ENCODE measurements at regions not wholly inside any gene's neighbourhood (a gene's known extent, or its start where the extent isn't known, plus 50 kb on each side); places are given as distances from the start of the nearest gene placed in this dataset.

GRCh38 chr17:71500761-71501555, 619.9 kb upstream of the SOX9 start:
- Histone ChIP-seq H3K36me3 (no peaks in the 10 kb centered on the region), H3K27ac (no peak overlapping the region), H3K4me1 (replicated peaks) (no peaks in the 10 kb centered on the region), H3K27me3 (replicated peaks; ENCODE audit: insufficient read depth) (no peaks in the 10 kb centered on the region), H3K9me3 (no peaks in the 10 kb centered on the region), H3K4me3 (no peak overlapping the region)
- TF ChIP-seq POLR2A (IDR thresholded peaks at IDR 0.05) (no peak), CTCF (IDR thresholded peaks at IDR 0.05) (no peak), POLR2AphosphoS5 (IDR thresholded peaks at IDR 0.05) (no peak)
- no peak for DNase-seq (ENCODE audit: low spot score)
- WGBS = 7% methylated on average over 3 of the region's 3 CpGs
- intact Hi-C loops (cut with DNase I) = no loop called here

GRCh38 chr17:71501711-71502110, 619.1 kb upstream of the SOX9 start:
- no peaks in the 10 kb centered on the region for H3K36me3 ChIP-seq
- intact Hi-C loops (cut with DNase I) = no loop called here
- 88% methylated on average over 1 of the region's 1 CpG for WGBS

GRCh38 chr17:71502443-71502842, 618.4 kb upstream of the SOX9 start:
- Histone ChIP-seq H3K27me3 (replicated peaks; ENCODE audit: insufficient read depth) (no peaks in the 10 kb centered on the region), H3K4me3 (no peak overlapping the region), H3K36me3 (no peaks in the 10 kb centered on the region), H3K9me3 (no peaks in the 10 kb centered on the region), H3K27ac (no peak overlapping the region), H3K4me1 (replicated peaks) (no peaks in the 10 kb centered on the region)
- TF ChIP-seq POLR2AphosphoS5 (IDR thresholded peaks at IDR 0.05) (no peak), CTCF (IDR thresholded peaks at IDR 0.05) (no peak), POLR2A (IDR thresholded peaks at IDR 0.05) (no peak)
- no peak for DNase-seq (ENCODE audit: low spot score)
- intact Hi-C loops (cut with DNase I) = no loop called here
- 31% methylated on average over 1 of the region's 1 CpG for WGBS

More at GRCh38 chr17:71501711-71502110, 619.1 kb upstream of the SOX9 start:
- no peak for TF ChIP-seq POLR2AphosphoS5 (IDR thresholded peaks at IDR 0.05)
- no peak for TF ChIP-seq POLR2A (IDR thresholded peaks at IDR 0.05)
- no peak for TF ChIP-seq CTCF (IDR thresholded peaks at IDR 0.05)
- no peaks in the 10 kb centered on the region for H3K9me3 ChIP-seq
- no peaks in the 10 kb centered on the region for H3K4me1 ChIP-seq (replicated peaks)
- DNase-seq (ENCODE audit: low spot score) = no peak
- no peaks in the 10 kb centered on the region for H3K27me3 ChIP-seq (replicated peaks; ENCODE audit: insufficient read depth)
- no peak overlapping the region for H3K4me3 ChIP-seq
- H3K27ac ChIP-seq = no peak overlapping the region

- TF ChIP-seq CTCF (IDR thresholded peaks at IDR 0.05) (no peak), POLR2A (IDR thresholded peaks at IDR 0.05) (no peak), POLR2AphosphoS5 (IDR thresholded peaks at IDR 0.05) (no peak)
- intact Hi-C loops (cut with DNase I) = no loop called here
- 37% methylated on average over 6 of the region's 6 CpGs for WGBS
- H3K4me3 ChIP-seq = no peak overlapping the region
- H3K36me3 ChIP-seq = no peaks in the 10 kb centered on the region
- no peaks in the 10 kb centered on the region for H3K27me3 ChIP-seq (replicated peaks; ENCODE audit: insufficient read depth)
- H3K27ac ChIP-seq = no peak overlapping the region
- no peaks in the 10 kb centered on the region for H3K9me3 ChIP-seq
- no peak for DNase-seq (ENCODE audit: low spot score)
- no peaks in the 10 kb centered on the region for H3K4me1 ChIP-seq (replicated peaks)
These were observed 616.9 kb upstream of the SOX9 start for GRCh38 chr17:71503710-71504465.
